Activated CD4-positive, alpha-beta memory T cell treated with anti-CD3 and anti-CD28 coated beads, Interleukin-2, amount 10 ng/mL, durations not matched to agents 7 days and 5 days (primary cell): ENCODE measurements at regions not wholly inside any gene's neighbourhood (a gene's known extent, or its start where the extent isn't known, plus 50 kb on each side); places are given as distances from the start of the nearest gene placed in this dataset.
"Not testable (repeated sequence)": the region's sequence is repeated elsewhere in the genome, so short reads cannot be mapped to it uniquely, and the experiment has no call there.

Experiments
- CTCF ChIA-PET: fragments of 350-600 bp; sonication (Branson Sonifier 250); formaldehyde crosslinking; loops from one replicate; lab custom pipeline; 2021; ENCODE audit warnings: antibody characterized with exemption, inconsistent platforms; lab: Charles Lee
- POLR2A ChIA-PET: fragments of 350-600 bp; sonication (Branson Sonifier 250); formaldehyde crosslinking; loops from one replicate; lab custom pipeline; 2021; ENCODE audit warnings: antibody characterized with exemption; lab: Charles Lee
- DNase-seq: peaks from one replicate; pipeline ENCODE4 v3.0.0-alpha.2; 2020
- H3K27ac Mint-ChIP-seq: one replicate; pipeline ENCODE4 v1.8.0; 2021; ENCODE audit warnings: mild to moderate bottlenecking, mixed read lengths
- H3K27me3 Mint-ChIP-seq: one replicate; pipeline ENCODE4 v1.8.0; 2021; ENCODE audit warnings: mixed read lengths
- H3K36me3 Mint-ChIP-seq: one replicate; pipeline ENCODE4 v1.8.0; 2021; ENCODE audit warnings: low read depth, mixed read lengths
- H3K4me1 Mint-ChIP-seq: one replicate; pipeline ENCODE4 v1.8.0; 2021; ENCODE audit warnings: mixed read lengths
- H3K4me3 Mint-ChIP-seq: one replicate; pipeline ENCODE4 v1.8.0; 2021; ENCODE audit warnings: mild to moderate bottlenecking, mixed read lengths
- H3K9me3 Mint-ChIP-seq: one replicate; pipeline ENCODE4 v1.8.0; 2021; ENCODE audit warnings: mixed read lengths

DNA sequence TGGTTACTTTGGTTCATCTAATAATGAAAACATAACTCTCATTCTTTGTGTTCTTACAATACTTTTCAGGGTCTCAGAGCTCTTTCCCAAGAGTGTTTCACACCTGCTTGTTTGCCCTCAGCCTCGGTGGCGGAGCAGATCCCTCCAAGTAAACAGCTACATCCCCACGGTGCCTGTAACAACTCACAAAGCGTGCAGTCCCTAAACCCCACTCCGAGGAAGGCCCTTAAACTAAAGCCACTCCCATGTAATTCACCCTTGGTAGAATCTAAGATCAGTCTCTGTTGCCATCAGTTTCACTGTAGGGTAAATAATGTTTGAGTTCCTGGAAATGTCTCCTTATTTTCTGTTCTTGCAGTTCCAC, 101.1 kb downstream of the TFAP2A start:
- H3K27me3 Mint-ChIP-seq: no peaks in the 10 kb centered on the region
- no peaks in the 10 kb centered on the region for H3K4me1 Mint-ChIP-seq
- CTCF ChIA-PET: no interaction called here
- peaks cover 6% of the 10 kb centered on the region for H3K9me3 Mint-ChIP-seq
- no peaks in the 10 kb centered on the region for H3K36me3 Mint-ChIP-seq
- DNase-seq: no peak
- POLR2A ChIA-PET: no interaction called here
- no peak overlapping the region for H3K4me3 Mint-ChIP-seq
- H3K27ac Mint-ChIP-seq: no peak overlapping the region

DNA sequence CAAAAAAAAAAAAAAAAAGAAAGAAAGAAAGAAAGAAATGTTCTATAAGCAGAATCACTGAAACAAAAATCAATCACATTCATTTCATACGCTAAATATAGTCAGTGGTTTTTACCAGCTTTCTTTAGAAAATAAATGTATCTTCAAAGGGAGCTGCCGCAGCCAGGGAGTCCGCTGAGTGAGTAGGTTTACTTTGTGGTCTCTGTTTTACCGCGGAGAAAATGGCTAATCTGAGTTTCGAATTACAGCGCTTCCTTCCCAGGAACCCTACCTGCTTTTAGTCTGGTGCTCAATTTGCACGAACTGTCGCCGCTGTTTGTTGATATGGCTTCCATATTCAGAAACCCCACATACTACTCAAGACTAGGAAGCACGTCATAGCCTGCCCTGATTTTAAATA, 102.4 kb downstream of the TFAP2A start:
- H3K4me1 Mint-ChIP-seq: no peaks in the 10 kb centered on the region
- H3K27ac Mint-ChIP-seq: no peak overlapping the region
- H3K36me3 Mint-ChIP-seq: no peaks in the 10 kb centered on the region
- ChIA-PET CTCF (no interaction called here), POLR2A (no interaction called here)
- H3K4me3 Mint-ChIP-seq: no peak overlapping the region
- no peaks in the 10 kb centered on the region for H3K9me3 Mint-ChIP-seq
- no peak for DNase-seq
- no peaks in the 10 kb centered on the region for H3K27me3 Mint-ChIP-seq

DNA sequence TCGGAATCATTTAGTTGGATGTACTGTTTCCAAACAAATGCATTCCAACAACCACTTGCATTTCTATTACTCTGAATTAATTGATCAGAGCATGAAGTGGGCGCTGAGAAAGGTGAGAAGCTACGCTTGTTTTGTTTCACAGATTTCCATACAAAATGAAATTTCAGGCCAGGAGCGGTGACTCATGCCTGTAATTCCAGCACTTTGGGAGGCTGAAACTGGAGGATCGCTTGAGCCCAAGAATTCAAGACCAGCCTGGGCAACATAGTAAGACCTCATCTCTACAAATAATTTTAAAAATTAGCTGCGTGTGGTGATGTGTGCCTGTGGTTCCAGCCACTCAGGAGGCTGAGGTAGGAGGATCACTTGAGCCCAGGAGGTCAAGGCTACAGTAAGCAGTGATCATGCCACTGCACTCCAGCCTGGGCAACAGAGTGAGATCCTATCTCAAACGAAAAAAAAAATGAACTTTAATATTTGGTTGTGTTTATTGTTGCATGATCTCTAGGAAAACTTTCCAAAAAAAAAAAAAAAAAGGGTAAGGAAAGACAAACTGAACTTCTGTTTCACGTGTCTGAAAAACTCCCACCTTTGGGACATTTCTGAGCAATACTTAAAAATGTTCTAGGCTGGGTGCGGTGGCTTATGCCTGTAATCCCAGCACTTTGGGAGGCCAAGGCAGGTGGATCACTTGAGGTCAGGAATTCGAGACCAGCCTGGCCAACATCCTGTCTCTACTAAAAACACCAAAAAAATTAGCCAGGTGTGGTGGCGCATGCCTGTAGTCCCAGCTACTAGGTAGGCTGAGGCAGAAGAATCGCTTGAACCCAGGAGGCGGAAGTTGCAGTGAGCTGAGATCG, 103.1 kb downstream of the TFAP2A start:
- CTCF ChIA-PET, H3K36me3 Mint-ChIP-seq, POLR2A ChIA-PET, H3K27ac Mint-ChIP-seq, DNase-seq, H3K9me3 Mint-ChIP-seq, H3K4me3 Mint-ChIP-seq, H3K4me1 Mint-ChIP-seq, H3K27me3 Mint-ChIP-seq: not testable (repeated sequence)

DNA sequence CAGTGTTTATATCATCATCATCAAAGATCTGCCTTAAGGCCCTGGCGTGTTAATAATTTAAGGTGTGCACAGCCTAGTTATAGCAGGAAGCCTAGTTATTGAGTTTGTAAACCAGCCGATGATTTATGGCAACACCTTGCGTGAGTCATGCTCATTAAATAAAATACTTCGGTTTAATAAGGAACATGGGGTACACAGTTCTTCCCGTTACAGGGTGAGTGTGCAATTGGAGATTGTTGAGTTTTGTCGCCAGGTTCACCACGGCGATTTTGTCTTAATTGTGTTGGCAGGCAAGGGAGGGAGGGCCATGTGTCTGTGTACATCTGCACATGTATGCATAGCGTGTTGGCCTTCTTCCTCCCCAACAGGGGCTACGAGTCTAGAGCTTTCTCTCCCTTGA, 104.0 kb downstream of the TFAP2A start:
- CTCF ChIA-PET: no interaction called here
- no peak overlapping the region for H3K27ac Mint-ChIP-seq
- H3K9me3 Mint-ChIP-seq: no peaks in the 10 kb centered on the region
- H3K36me3 Mint-ChIP-seq: no peaks in the 10 kb centered on the region
- H3K4me3 Mint-ChIP-seq: no peak overlapping the region
- no peaks in the 10 kb centered on the region for H3K27me3 Mint-ChIP-seq
- H3K4me1 Mint-ChIP-seq: no peaks in the 10 kb centered on the region
- no peak for DNase-seq
- POLR2A ChIA-PET: no interaction called here

DNA sequence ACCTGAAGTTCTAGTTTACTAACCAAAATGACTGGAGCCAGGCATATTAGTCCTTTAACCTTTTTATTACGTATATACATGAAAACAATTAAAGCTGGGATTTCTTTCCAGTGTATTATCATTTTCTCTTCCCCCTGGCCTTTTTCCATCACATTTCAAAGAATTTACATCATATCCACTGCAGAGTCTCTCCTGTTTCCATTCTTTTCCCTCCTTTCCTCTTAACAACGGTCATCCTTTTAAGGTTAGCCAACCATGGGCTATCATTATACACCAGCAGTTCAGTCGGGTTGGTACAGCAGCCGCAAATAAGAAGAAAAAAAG, 104.6 kb downstream of the TFAP2A start:
- CTCF ChIA-PET: no interaction called here
- Mint-ChIP-seq H3K36me3 (no peaks in the 10 kb centered on the region), H3K9me3 (no peaks in the 10 kb centered on the region), H3K4me1 (no peaks in the 10 kb centered on the region), H3K27ac (no peak overlapping the region), H3K4me3 (no peak overlapping the region), H3K27me3 (no peaks in the 10 kb centered on the region)
- POLR2A ChIA-PET: no interaction called here
- DNase-seq: no peak

DNA sequence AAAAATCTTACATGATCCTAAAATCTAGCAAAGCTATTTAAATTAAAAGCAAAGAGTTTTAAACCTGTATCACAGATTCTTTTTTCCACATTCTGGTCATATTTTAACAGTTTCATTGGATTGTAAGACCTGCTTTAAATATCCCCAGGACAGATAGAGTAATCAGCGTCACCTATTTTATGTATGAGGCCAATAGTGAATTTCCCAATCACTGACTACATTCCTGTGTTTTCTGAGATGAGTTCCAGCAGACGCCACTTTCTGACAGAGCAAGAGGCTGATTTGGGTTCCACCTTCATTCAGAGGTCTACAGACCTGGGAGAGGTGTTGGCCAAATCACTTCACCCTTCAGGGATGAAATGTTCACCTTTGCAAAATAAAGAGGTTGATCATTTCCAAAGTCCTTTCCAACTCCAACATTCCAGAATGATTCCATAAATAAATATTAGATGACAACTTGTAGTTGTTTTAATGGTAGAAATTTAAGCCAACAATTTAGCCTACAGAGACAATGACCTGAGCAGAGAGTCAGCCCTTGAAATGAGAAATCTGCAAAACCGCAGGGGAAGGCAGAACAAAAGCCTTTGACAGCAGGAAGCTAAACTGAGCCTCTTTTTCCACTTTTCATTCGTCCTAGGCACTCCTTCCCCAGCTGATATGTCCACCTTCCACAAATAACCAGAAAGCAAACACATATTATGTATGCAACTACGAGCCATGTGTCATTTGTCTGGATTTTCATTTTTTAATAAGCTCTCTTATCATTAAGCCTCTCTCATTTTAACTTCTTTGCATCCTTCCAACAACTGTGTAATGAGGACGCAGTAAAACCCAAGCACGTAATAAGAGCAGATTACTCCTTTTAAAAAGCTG, 105.2 kb downstream of the TFAP2A start:
- DNase-seq: no peak
- H3K4me1 Mint-ChIP-seq: no peaks in the 10 kb centered on the region
- no peaks in the 10 kb centered on the region for H3K36me3 Mint-ChIP-seq
- no peak overlapping the region for H3K27ac Mint-ChIP-seq
- no peaks in the 10 kb centered on the region for H3K9me3 Mint-ChIP-seq
- ChIA-PET POLR2A (no interaction called here), CTCF (no interaction called here)
- H3K4me3 Mint-ChIP-seq: no peak overlapping the region
- no peaks in the 10 kb centered on the region for H3K27me3 Mint-ChIP-seq

DNA sequence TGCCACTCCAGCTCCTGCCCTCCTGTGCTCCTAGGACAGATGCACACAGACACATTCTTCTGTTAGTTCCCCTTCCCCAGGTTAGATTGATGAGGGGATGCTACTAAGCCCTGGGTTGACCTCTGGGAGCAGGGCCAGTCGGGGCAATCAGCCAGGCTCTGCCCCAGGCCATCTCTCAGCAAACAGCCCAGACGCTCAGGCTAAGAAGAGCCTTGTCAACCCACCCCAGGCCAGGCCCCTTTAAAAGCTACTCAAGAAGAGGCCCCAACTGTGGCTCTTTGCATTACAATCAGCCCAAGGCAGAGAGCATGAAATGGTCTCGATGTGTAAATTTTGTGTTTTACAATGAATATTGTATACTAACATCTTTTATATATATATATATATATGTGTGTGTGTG, 107.4 kb downstream of the TFAP2A start:
- DNase-seq: no peak
- H3K4me3 Mint-ChIP-seq: no peak overlapping the region
- no peaks in the 10 kb centered on the region for H3K27me3 Mint-ChIP-seq
- no peaks in the 10 kb centered on the region for H3K4me1 Mint-ChIP-seq
- ChIA-PET POLR2A (no interaction called here), CTCF (no interaction called here)
- H3K36me3 Mint-ChIP-seq: no peaks in the 10 kb centered on the region
- H3K9me3 Mint-ChIP-seq: no peaks in the 10 kb centered on the region
- H3K27ac Mint-ChIP-seq: no peak overlapping the region

DNA sequence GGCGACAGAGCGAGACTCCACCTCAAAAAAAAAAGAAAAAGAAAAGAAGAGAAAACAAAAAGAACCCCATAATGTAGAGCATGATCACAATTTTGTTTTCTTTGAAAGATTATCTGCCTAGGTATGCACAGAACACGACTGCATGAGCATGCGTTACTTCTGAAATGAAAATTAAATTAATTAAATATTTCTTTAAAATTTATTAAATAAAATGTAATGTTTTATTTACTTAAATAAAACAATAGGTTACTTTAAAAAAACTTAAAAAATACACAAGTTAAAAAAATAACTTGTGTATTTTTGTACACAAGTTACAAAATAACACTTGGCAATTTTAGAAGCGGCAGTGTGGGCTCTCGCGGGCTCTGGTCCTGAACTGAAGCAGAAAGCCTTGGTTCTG, 107.8 kb downstream of the TFAP2A start:
- no peak for DNase-seq
- no peak overlapping the region for H3K4me3 Mint-ChIP-seq
- no peaks in the 10 kb centered on the region for H3K9me3 Mint-ChIP-seq
- H3K27me3 Mint-ChIP-seq: no peaks in the 10 kb centered on the region
- no peaks in the 10 kb centered on the region for H3K4me1 Mint-ChIP-seq
- ChIA-PET CTCF (no interaction called here), POLR2A (no interaction called here)
- H3K36me3 Mint-ChIP-seq: no peaks in the 10 kb centered on the region
- no peak overlapping the region for H3K27ac Mint-ChIP-seq

DNA sequence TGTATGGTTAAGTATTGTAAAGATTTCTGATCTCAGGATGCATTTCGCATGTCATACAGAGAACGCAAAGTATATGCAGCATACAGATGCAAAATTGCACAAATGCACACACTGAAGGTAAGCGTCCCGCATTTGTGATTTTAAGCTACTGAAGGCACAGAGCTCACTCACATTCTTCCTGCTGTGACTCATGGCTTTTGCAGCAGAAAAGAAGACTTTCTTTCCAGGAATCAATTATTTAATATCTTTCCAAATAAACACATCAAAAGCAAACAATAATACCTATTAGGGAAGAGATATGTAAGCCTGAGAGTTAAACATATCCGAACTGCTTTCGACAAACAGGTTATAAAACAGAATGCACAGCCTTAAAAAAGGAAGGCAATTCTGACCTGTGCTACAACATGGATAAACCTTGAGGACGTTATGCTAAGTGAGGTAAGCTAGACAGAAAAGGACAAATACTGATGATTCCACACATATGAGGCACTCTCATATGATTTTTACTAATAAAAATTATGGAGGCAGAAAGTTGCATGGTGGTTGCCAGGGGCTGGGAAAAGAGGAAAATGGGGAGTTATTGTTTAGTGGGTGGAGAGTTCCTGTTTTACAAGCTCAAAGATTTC, 109.0 kb downstream of the TFAP2A start:
- POLR2A ChIA-PET: no interaction called here
- no peaks in the 10 kb centered on the region for H3K27me3 Mint-ChIP-seq

DNA sequence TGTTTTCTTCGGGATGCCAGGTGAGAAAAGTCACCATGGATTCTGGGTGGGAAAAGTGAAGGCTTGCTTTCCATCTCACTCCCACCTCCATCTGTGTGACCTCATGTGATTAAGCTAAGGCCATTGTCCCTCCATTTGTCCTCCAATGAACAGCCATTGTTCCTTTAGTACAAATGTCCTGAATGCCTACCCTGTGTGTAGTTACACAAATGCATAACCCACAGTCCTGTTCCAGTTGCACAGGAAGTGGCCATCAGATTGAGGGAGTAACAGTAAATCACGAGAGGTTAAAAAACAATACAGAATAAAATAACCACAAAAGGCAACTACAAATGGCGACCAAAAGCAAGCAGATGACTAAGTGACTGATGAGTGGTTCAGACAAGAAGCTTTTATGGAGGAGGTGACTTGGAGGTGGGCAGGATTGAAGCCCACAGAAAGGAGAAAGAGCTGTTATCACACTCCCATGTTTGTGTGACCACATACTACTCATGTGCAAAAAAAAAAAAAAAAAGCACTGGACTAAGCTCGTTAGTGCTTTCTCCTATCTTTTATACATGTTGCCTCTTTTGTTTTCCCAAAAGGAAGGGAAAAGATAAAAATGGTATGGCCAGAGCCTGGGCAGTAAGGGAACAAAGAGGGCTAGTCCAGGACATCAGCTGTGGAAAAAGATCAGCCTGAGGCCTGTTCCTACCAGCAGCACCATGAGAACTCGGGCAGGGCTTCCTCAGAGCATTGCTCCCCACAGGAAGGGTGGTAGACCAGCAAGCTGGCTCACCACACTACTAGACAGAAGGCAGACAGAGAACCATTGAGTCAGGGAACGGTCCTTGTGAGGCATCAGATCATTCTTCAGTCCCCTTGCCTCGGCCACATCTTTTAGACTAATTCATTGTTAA, 111.0 kb downstream of the TFAP2A start:
- Mint-ChIP-seq H3K9me3 (no peaks in the 10 kb centered on the region), H3K27me3 (no peaks in the 10 kb centered on the region), H3K27ac (no peak overlapping the region), H3K4me1 (no peaks in the 10 kb centered on the region), H3K4me3 (no peak overlapping the region), H3K36me3 (no peaks in the 10 kb centered on the region)
- POLR2A ChIA-PET: no interaction called here
- no peak for DNase-seq
- CTCF ChIA-PET: no interaction called here

More for the DNA sequence above, 109.0 kb downstream of the TFAP2A start:
- Mint-ChIP-seq H3K4me3 (no peak overlapping the region), H3K36me3 (no peaks in the 10 kb centered on the region), H3K9me3 (no peaks in the 10 kb centered on the region), H3K27ac (no peak overlapping the region), H3K4me1 (no peaks in the 10 kb centered on the region)
- no peak for DNase-seq
- CTCF ChIA-PET: no interaction called here

DNA sequence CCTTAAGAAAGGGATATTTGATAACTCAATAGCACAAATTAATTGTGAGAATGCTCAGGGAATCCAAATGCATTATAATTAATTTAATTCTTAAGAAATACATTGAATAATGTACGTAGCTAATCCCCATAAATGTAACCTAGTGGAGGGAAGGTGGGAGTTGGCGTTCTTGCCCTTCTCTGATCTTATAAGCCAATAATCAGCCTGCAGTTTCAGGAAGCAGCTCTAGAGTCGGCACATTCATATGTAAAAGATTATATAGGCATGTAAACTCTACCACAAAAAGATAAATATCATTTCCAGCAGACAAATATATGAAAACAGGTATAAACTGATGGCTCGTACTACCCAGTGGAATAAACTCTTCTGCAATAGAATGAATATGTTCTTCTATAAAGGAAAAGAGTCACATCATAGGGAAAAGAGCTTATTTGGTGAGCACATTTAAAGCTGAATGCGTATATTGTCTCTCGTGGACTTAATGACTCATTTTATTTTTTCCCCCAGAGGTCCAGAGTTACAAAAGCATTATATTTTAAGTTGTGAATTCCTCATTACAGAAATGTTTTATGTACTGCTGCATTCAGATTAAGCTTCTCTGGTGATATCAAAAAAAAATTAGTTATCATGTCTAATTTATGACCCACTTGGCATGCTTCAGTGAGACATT, 112.2 kb downstream of the TFAP2A start:
- Mint-ChIP-seq H3K27ac (no peak overlapping the region), H3K9me3 (no peaks in the 10 kb centered on the region), H3K36me3 (no peaks in the 10 kb centered on the region), H3K4me1 (no peaks in the 10 kb centered on the region), H3K27me3 (no peaks in the 10 kb centered on the region), H3K4me3 (no peak overlapping the region)
- no peak for DNase-seq
- ChIA-PET POLR2A (no interaction called here), CTCF (interaction anchor here (1.0 kb wide), 1 partner anchor 272 kb away, joined by 3 read pairs; no protein-coding TSS in a partner anchor)

DNA sequence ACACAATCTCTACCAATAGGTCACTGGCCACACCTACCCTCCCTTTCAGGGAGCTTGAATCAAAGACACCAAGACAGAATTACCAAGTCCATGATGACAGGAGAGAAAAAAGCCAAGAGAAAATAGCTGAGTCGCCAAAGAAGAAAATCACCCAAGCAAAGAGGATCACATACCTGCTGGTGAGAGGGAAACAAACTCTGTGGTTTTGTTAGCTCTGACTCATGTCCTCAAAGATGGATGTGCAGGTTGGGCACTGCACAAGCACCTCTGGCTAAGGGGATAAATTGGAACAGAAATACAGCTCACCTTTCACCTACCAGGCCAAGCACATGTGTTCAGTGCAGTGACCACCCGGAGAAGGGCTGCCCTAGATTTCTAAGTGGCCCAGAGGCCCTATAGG, 114.8 kb downstream of the TFAP2A start:
- H3K36me3 Mint-ChIP-seq: no peaks in the 10 kb centered on the region
- H3K9me3 Mint-ChIP-seq: peaks cover 2% of the 10 kb centered on the region
- no peak overlapping the region for H3K27ac Mint-ChIP-seq
- no peak for DNase-seq
- POLR2A ChIA-PET: no interaction called here
- H3K27me3 Mint-ChIP-seq: no peaks in the 10 kb centered on the region
- CTCF ChIA-PET: no interaction called here
- no peaks in the 10 kb centered on the region for H3K4me1 Mint-ChIP-seq
- no peak overlapping the region for H3K4me3 Mint-ChIP-seq
